GM18907 (cell line): ENCODE measurements at regions not wholly inside any gene's neighbourhood (a gene's known extent, or its start where the extent isn't known, plus 50 kb on each side); places are given as distances from the start of the nearest gene placed in this dataset.

Experiments
- ATAC-seq: cut with Tn5 transposase; IDR thresholded peaks from one replicate; pipeline ENCODE4 v1.9.1; 2021; ENCODE audit warnings: mild to moderate bottlenecking, moderate library complexity; ENCODE audit not compliant: unreplicated experiment

GRCh38 chr10:29925771-29926692, 133.4 kb downstream of the JCAD start:
- no peak for ATAC-seq

DNA sequence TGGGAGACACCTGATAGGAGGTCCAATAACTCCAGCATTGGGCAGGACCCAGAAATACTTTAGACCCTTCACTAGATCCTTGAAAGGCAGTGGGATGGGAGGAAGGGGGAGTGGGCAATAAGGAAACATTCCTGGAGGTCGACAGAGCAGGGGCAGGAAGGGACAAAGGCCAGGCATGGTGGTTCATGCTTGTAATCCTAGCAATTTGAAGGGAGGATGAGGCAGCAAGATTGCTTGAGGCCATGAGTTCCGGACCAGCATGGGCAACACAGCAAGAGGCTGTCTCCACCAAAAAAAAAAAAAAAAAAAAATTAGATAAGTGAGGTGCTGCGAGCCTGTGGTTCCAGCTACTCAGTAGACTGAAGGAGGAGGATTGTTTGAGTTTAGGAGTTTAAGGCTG, 134.9 kb downstream of the JCAD start:
- ATAC-seq, result no peak

- no peak for ATAC-seq
Measured at GRCh38 chr10:29923416-29923965, 135.9 kb downstream of the JCAD start.

DNA sequence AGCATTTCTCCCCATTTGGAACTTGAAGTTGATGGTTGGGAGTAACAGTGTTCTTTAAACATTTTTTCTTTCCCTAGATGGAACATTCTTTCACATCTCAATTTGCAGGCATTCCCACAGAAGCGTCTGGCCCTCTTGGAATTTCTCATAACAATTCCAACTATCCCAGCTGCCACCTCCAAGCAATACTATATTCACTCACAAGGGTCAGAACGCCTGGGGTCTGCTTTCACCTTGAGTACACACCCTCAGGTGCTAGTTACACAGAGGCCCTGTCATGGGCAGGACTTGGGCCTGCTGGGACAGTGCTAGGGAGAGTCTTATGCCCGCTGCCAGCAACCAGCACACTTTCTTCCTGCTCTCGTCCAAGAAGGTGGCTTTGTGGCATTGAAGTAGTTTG, 136.5 kb downstream of the JCAD start:
- ATAC-seq, result no peak

DNA sequence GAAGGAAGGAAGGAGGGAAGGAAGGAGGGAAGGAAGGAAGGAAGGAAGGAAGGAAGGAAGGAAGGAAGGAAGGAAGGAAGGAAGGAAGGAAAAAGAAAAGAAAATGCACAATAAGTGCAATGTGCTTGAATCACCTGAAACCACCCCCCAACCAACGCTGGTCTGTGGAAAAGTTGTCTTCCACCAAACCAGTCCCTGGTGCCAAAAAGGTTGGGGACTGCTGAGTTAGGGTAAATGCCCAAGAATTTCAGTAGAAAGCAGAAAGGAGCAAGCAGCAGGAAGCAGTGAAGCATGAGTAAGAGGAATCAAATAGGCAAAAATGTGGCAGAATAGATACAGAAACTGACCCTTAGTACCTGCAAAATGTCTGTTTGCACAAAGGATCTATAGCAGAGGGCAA, 137.2 kb downstream of the JCAD start:
- no peak for ATAC-seq

GRCh38 chr10:29921071-29921446, 138.3 kb downstream of the JCAD start:
- no peak for ATAC-seq

- no peak for ATAC-seq
Measured at GRCh38 chr10:29920408-29921070, 138.8 kb downstream of the JCAD start.

- ATAC-seq, result no peak
Measured at GRCh38 chr10:29918623-29919400, 140.6 kb downstream of the JCAD start.

GRCh38 chr10:29917311-29917710, 142.1 kb downstream of the JCAD start:
- no peak for ATAC-seq

GRCh38 chr10:29916669-29917068, 142.7 kb downstream of the JCAD start:
- ATAC-seq, result no peak

DNA sequence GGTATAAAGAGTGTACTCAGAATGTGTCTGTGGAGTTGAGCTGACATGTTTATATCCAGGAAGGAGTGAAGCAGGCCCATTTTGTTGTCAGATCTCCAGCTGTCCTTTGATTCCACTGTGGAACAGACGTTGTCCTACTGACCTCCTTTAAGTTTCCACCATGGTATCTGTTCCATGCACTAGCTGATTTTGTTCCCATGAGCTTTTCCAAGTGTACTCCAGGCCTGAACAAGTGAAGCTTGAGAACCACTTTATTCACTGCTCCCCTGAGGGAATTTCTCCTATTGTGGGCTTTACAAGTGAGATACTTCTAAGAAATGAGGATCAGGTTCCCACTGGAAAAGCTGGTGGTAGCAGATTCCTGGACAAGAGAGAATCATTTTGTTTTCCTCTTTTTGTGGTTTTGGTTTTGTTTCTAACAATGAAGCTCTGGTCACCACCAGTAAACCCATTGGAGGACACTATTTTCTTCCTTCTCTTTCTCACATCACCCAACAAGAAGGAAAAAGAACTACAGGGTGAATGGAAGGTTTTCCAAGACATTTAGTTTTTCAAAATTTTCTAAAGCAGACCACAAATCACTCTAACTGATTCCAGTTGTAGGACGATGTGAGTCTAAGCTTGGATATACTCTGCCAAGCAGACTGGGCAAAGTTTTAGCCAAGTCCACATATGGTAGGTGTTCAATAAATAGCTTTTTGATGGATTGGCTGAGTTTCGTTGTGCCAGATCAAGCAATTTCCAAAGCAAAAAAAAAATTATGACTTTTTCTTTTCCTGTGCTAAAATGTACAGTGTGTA, 144.2 kb downstream of the JCAD start:
- ATAC-seq, result no peak

GRCh38 chr10:29908962-29909361, 150.4 kb downstream of the JCAD start:
- ATAC-seq, result no peak

DNA sequence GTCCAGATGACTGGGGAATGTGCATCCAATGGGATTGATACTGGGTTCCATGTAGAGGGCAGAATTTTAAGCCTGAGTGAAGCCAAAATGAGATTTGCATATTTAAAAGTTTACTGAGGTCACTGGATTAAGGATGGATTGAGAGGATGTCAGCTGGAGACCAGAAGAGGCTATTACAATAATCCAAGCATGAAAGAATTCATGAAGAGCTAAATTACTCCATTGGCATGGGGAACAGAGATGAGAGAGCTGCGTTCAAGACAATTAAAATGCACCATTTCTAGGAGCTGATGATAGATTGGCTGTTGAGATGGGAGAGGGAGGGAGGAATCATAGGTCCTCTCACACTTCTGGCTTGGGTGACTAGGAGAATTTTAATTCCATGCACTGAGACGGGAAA, 158.5 kb downstream of the JCAD start:
- ATAC-seq, result no peak

DNA sequence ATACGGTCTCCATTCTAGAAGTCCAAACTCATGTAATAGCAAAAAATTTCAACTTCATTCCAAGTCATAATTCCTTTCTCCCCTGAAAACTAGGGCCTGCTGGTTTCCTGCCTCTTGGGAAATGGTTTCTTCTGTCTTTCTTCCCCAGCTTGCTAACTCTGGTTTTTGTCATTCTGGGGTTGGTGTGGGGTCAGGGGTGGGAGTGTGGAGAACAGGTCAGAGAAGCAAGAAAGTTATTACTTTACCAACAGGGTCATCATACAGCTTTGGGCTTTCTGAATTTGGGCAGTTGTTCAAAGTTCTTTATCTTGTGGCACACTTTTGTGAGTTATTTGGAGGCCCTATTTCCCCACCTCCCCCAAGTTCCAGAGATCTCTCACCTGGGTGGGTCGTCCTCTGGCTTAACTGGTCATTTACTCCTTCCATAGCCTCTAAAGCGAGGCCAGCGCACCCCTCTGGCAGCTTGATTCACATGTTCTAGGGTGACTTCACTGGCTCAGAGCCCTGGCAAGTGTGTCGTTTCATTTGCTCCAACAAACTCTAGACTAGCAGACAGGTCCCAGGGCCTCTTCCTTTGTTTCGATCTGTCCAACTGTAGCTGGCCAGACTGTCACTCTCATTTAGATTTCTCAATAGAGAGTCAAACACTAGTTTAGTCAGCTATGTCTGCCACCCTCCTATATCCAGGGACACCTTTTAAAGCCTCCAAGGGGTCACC, 161.2 kb downstream of the JCAD start:
- no peak for ATAC-seq

DNA sequence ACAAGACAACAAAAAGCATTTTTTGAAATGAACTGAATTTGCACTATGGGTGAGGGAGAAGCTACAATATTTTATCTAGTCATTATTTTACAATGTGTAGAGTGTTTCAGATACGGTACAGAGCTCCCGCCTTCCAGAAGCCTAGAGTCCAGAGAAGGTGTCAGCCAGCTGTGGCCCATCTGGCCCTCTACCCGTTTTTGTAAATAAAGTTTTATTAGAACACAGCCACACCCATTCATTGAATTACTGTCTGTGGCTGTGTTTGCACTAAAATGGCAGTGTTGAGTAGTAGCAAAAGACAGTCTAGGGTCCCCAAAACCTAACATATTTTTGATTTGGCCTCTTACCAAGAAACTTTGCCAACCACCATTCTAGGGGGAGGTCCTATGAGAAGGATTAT, 162.0 kb downstream of the JCAD start:
- no peak for ATAC-seq

GRCh38 chr10:29896053-29896452, 163.3 kb downstream of the JCAD start:
- no peak for ATAC-seq

- no peak for ATAC-seq
Measured at GRCh38 chr10:29895456-29895855, 163.9 kb downstream of the JCAD start.

GRCh38 chr10:29888321-29888720, 171.1 kb downstream of the JCAD start:
- ATAC-seq, result no peak

DNA sequence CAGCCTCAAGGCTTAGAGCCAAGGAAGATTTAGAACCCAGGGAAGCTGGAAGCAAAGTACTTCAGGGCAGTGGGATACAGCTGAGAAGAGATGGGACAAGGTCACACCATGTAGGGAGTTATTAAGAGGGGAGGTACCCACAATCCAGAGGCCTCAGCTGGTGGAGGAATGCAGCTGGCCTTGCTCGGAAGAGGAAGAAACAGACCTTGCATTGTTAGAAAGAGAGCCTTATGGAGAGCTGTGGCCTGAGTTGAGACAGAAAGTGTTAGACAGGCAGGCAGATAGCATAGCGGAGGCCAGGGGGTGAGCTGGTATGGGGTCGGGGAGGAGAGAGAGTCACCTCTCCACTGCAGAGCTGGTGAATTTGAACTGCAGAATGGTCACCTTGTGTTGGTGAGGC, 173.1 kb downstream of the JCAD start:
- ATAC-seq, result no peak

DNA sequence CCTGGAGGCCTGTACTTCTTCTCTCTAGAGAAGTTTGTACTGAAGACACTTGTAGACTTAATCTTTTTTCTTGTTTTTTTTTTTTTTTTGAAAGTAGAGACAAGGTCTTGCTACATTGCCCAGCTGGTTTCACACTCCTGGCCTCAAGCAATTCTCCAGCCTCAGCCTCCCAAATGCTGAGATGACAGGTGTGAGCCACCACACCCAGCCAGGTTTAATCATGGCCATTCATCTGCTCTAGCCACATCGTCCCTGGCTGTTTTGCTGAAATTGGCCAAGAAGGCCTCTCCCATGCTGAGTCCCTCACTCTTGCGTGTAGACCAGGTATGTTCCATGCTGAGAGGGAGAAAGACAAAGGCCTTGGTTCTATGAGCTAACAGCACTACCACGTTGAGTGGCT, 176.2 kb downstream of the JCAD start:
- no peak for ATAC-seq
